ENCODE measurements at regions not wholly inside any gene's neighbourhood (a gene's known extent, or its start where the extent isn't known, plus 50 kb on each side); places are given as distances from the start of the nearest gene placed in this dataset.

GRCh38 chr19:34832581-34833112 is 59.6 kb upstream of the ZNF599 start:
- no peak for TF ChIP-seq CTCF (IDR thresholded peaks at IDR 0.05; ENCODE audit: insufficient read depth, low read length, poor library complexity, severe bottlenecking)
- no peak overlapping the region for H3K4me3 ChIP-seq (replicated peaks; ENCODE audit: low read depth, low read length)
- no peaks in the 10 kb centered on the region for H3K27me3 ChIP-seq (replicated peaks; ENCODE audit: control insufficient read depth, insufficient read depth, low read length)
- H3K36me3 ChIP-seq (ENCODE audit: control insufficient read depth, insufficient read depth, low read length): no peaks in the 10 kb centered on the region
- DNase-seq (ENCODE audit: extremely low read depth, insufficient read length): no peak

DNA sequence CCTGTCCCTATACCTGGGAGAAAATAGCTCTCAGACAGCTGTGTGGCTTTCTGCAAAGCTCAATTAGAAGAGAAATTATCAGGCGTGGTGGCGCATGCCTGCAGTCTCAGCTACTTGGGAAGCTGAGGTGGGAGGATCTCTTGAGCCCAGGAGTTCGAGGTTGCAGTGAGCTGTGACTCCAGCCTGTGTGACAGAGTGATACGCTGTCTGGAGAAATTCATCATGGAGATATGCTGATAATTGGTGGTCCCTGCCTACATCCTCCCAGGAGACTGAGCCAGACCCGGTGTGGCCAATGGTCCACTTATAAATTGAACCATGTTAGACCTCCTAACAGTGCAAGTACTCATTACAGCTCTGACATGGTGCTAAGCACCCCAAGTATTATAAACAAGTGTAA is 58.7 kb upstream of the ZNF599 start:
- no peaks in the 10 kb centered on the region for H3K27me3 ChIP-seq (replicated peaks; ENCODE audit: control insufficient read depth, insufficient read depth, low read length)
- no peak for DNase-seq (ENCODE audit: extremely low read depth, insufficient read length)
- no peak overlapping the region for H3K4me3 ChIP-seq (replicated peaks; ENCODE audit: low read depth, low read length)
- TF ChIP-seq CTCF (IDR thresholded peaks at IDR 0.05; ENCODE audit: insufficient read depth, low read length, poor library complexity, severe bottlenecking): no peak
- H3K36me3 ChIP-seq (ENCODE audit: control insufficient read depth, insufficient read depth, low read length): no peaks in the 10 kb centered on the region

- H3K4me3 ChIP-seq (replicated peaks; ENCODE audit: low read depth, low read length): no peak overlapping the region
- DNase-seq (ENCODE audit: extremely low read depth, insufficient read length): no peak
- H3K27me3 ChIP-seq (replicated peaks; ENCODE audit: control insufficient read depth, insufficient read depth, low read length): no peaks in the 10 kb centered on the region
- TF ChIP-seq CTCF (IDR thresholded peaks at IDR 0.05; ENCODE audit: insufficient read depth, low read length, poor library complexity, severe bottlenecking): no peak
- no peaks in the 10 kb centered on the region for H3K36me3 ChIP-seq (ENCODE audit: control insufficient read depth, insufficient read depth, low read length)
These were observed 55.1 kb upstream of the ZNF599 start for GRCh38 chr19:34828156-34828555.

DNA sequence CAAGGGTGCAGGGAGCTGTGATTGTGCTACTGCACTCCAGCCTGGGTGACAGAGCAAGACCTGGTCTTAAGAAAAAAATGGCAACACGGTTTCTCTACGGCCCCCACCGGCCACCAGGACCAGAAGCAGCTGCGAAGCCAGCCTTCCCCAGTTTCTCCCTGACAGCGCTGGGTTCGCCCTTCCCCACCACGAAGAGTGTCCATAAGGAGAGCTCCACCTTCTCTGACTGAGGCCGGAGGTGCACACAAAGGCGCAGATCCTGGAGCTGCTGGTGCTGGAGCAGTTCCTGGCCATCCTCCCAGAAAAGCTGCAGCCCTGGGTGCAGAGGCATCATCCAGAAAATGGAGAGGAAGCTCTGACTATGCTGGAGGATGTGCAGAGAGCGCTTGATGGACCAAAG is 52.2 kb upstream of the ZNF599 start:
- Histone ChIP-seq H3K27me3 (replicated peaks; ENCODE audit: control insufficient read depth, insufficient read depth, low read length) (no peaks in the 10 kb centered on the region), H3K36me3 (ENCODE audit: control insufficient read depth, insufficient read depth, low read length) (no peaks in the 10 kb centered on the region), H3K4me3 (replicated peaks; ENCODE audit: low read depth, low read length) (no peak overlapping the region)
- TF ChIP-seq CTCF (IDR thresholded peaks at IDR 0.05; ENCODE audit: insufficient read depth, low read length, poor library complexity, severe bottlenecking): no peak
- DNase-seq (ENCODE audit: extremely low read depth, insufficient read length): no peak

DNA sequence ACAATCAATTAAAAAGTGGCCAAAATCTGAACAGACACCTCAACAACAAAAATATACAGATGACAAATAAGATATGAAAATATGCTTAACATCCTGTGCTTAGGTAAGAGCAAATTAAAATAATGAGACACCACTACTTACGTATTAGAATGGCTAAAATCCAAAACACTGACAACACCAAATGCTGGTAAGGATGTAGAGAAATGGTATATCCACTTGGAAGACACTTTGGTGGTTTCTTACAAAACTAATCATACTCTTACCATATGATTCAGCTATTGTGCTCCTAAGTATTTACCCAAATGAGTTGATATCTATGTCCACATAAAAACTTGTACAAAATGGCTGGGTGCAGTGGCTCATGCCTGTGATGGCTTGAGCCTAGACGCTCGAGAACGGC is 51.7 kb upstream of the ZNF599 start:
- Histone ChIP-seq H3K27me3 (replicated peaks; ENCODE audit: control insufficient read depth, insufficient read depth, low read length) (no peaks in the 10 kb centered on the region), H3K4me3 (replicated peaks; ENCODE audit: low read depth, low read length) (no peak overlapping the region), H3K36me3 (ENCODE audit: control insufficient read depth, insufficient read depth, low read length) (no peaks in the 10 kb centered on the region)
- no peak for TF ChIP-seq CTCF (IDR thresholded peaks at IDR 0.05; ENCODE audit: insufficient read depth, low read length, poor library complexity, severe bottlenecking)
- no peak for DNase-seq (ENCODE audit: extremely low read depth, insufficient read length)

All from GM06990 (cell line).